Right atrium auricular region (tissue), 2 donors: ENCODE measurements at regions not wholly inside any gene's neighbourhood (a gene's known extent, or its start where the extent isn't known, plus 50 kb on each side); places are given as distances from the start of the nearest gene placed in this dataset.

Source experiments
- DNase-seq: peaks from one replicate; pipeline ENCODE4 v3.0.0-alpha.2; 2019; ENCODE audit warnings: low spot score
- H3K27ac ChIP-seq, 2 donors: fragments of 200-600 bp; sonication (generic); 1 replicate in 1 of 2; 2 replicates in 1 of 2; pipeline ENCODE4 v1.5.1; 2016 to 2019
- H3K27me3 ChIP-seq, 2 donors: fragments of 200-600 bp; sonication (generic); one replicate each; pipeline versions ENCODE4 v1.5.1 to v1.6.0; 2017 to 2019
- H3K36me3 ChIP-seq: fragments of 200-600 bp; sonication (generic); one replicate; pipeline ENCODE4 v1.5.1; 2016
- H3K4me1 ChIP-seq, 2 donors: fragments of 200-600 bp; sonication (generic); one replicate each; pipeline versions ENCODE4 v1.5.1 to v1.6.0; 2017 to 2019
- H3K4me3 ChIP-seq, 2 donors: fragments of 200-600 bp; sonication (generic); 1 replicate in 1 of 2; 2 replicates in 1 of 2; pipeline ENCODE4 v1.5.1; 2017 to 2019; ENCODE audit warnings: mild to moderate bottlenecking in 1 of 2, moderate library complexity in 1 of 2
- H3K9me3 ChIP-seq, 2 donors: fragments of 200-600 bp; sonication (generic); one replicate each; pipeline ENCODE4 v1.5.1; 2019
- TF ChIP-seq, protein P1 (sequence below), 2 donors: fragments of 200-600 bp; sonication (generic); IDR thresholded peaks; one replicate each; pipeline ENCODE4 v1.5.1; 2019; ENCODE audit warnings: antibody characterized with exemption in 2 of 2

DNA sequence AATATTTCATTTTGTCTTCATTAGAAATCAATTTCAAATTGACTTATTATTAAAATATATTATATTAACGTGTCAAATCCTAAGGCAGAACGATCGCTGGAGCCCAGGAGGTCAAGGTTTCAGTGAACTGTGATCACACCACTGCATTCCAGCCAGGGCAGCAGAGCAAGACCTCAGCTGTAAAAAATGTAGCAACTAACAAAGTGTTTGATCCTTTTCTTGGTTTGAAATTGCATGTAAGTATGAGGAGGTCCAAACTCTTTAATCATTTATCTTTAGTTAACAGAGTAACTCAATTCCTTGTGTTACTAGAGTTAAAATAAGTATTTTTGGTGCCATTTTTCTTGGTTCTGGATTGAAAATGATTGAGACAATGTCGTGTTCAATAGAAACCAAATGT, 1033.9 kb downstream of the NLGN4X start:
- TF ChIP-seq, protein P1, sequence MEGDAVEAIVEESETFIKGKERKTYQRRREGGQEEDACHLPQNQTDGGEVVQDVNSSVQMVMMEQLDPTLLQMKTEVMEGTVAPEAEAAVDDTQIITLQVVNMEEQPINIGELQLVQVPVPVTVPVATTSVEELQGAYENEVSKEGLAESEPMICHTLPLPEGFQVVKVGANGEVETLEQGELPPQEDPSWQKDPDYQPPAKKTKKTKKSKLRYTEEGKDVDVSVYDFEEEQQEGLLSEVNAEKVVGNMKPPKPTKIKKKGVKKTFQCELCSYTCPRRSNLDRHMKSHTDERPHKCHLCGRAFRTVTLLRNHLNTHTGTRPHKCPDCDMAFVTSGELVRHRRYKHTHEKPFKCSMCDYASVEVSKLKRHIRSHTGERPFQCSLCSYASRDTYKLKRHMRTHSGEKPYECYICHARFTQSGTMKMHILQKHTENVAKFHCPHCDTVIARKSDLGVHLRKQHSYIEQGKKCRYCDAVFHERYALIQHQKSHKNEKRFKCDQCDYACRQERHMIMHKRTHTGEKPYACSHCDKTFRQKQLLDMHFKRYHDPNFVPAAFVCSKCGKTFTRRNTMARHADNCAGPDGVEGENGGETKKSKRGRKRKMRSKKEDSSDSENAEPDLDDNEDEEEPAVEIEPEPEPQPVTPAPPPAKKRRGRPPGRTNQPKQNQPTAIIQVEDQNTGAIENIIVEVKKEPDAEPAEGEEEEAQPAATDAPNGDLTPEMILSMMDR (IDR thresholded peaks at IDR 0.05) = no peak
- Histone ChIP-seq H3K27me3 (no peaks in the 10 kb centered on the region), H3K4me3 (no peak overlapping the region), H3K36me3 (no peaks in the 10 kb centered on the region), H3K27ac (no peak overlapping the region), H3K9me3 (peaks cover 0 to 4% of the 10 kb centered on the region in 2 donors), H3K4me1 (no peaks in the 10 kb centered on the region)
- DNase-seq = no peak

DNA sequence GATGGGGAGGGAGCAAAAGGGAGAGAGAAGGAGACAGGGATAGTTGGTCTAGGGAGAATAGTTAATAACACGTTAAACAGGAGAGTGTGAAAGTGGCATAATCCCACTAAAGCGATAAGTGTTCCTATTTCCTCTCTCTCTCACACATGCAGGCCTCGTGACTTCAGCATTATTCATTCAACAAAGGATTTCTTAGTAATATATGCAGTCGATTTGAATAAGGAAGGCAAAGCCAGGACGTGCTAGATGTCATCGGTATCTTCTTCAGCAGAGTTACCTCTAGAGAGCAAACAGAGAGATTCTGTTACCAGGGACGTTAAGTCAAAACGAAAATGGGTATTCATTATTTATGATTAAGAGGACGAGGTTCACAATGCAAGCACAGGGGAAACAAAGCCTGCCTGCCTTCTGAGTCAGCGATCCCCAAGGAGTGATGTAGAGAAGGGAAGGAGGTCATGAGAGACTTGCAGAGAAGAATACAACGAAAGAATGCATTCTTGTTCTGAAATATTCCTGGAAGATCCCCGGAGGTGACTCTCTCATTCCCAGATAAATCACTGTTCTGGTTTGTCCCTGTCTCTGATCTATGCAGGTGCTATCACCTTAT, 1048.4 kb downstream of the NLGN4X start:
- TF ChIP-seq, protein P1 (IDR thresholded peaks at IDR 0.05) = no peak
- Histone ChIP-seq H3K4me3 (no peak overlapping the region), H3K4me1 (no peaks in the 10 kb centered on the region), H3K27me3 (no peaks in the 10 kb centered on the region), H3K27ac (no peak overlapping the region), H3K36me3 (no peaks in the 10 kb centered on the region), H3K9me3 (no peaks in the 10 kb centered on the region)
- no peak for DNase-seq

- no peak for DNase-seq
- Histone ChIP-seq H3K4me3 (no peak overlapping the region), H3K27ac (no peak overlapping the region), H3K27me3 (no peaks in the 10 kb centered on the region), H3K4me1 (no peaks in the 10 kb centered on the region), H3K9me3 (no peaks in the 10 kb centered on the region), H3K36me3 (no peaks in the 10 kb centered on the region)
- TF ChIP-seq, protein P1 (IDR thresholded peaks at IDR 0.05) = no peak
These were observed 1051.9 kb downstream of the NLGN4X start for GRCh38 chrX:5176766-5177165.

DNA sequence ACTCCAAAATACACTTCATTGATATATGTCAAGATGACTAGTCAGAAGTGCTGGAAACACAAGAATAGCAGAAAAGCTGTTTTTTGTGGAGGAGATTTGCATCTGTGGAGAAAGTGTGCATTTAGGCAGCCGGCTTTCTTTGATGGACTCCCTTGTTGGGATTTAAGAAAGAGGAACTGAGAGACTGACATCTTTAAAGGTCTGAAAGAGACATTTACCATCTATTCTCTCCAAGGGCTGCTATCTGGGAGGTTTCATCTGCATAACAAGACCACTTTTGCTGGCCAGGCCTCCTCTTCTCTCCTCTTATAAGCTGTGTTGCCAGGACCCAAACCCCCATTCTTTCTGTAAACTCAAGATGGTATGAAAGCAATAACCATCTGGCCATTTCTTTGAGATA, 1065.0 kb downstream of the NLGN4X start:
- Histone ChIP-seq H3K9me3 (no peaks in the 10 kb centered on the region), H3K27ac (no peak overlapping the region), H3K36me3 (no peaks in the 10 kb centered on the region), H3K27me3 (no peaks in the 10 kb centered on the region), H3K4me3 (no peak overlapping the region), H3K4me1 (no peaks in the 10 kb centered on the region)
- TF ChIP-seq, protein P1 (IDR thresholded peaks at IDR 0.05) = no peak
- DNase-seq = no peak

GRCh38 chrX:5155301-5155700, 1073.4 kb downstream of the NLGN4X start:
- Histone ChIP-seq H3K4me1 (no peaks in the 10 kb centered on the region), H3K36me3 (no peaks in the 10 kb centered on the region), H3K27me3 (no peaks in the 10 kb centered on the region), H3K4me3 (no peak overlapping the region), H3K9me3 (no peaks in the 10 kb centered on the region), H3K27ac (no peak overlapping the region)
- no peak for DNase-seq
- TF ChIP-seq, protein P1 (IDR thresholded peaks at IDR 0.05) = no peak

DNA sequence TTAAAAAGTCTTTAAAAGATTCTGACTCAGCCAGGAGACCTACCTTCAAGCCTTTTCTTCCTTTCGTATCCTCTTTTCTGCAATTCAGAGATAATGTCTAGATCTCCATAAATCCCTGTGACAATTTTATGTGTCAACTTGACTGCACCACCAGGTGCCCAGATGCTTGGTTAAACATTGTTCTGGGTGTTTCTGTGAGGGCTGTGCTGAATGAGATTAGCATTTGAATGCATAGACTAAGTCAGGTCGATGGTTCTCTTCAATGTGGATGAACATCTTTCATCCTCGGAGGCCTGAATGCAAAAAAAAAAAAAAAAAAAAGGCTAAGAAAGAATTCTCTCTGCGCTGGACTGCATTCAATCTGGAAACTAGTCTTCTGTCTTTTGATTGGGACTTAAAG, 1082.7 kb downstream of the NLGN4X start:
- Histone ChIP-seq H3K4me3 (no peak overlapping the region), H3K27me3 (no peaks in the 10 kb centered on the region), H3K27ac (no peak overlapping the region), H3K4me1 (no peaks in the 10 kb centered on the region), H3K36me3 (no peaks in the 10 kb centered on the region), H3K9me3 (no peaks in the 10 kb centered on the region)
- no peak for DNase-seq
- TF ChIP-seq, protein P1 (IDR thresholded peaks at IDR 0.05) = no peak
